ENCODE measurements at regions not wholly inside any gene's neighbourhood (a gene's known extent, or its start where the extent isn't known, plus 50 kb on each side); places are given as distances from the start of the nearest gene placed in this dataset.

GRCh38 chr13:33710924-33711323 lies 107.0 kb upstream of the RFC3 start:
- Histone ChIP-seq H3K36me3 (replicated peaks in 1 of 2; ENCODE audit: control extremely low read depth in 1 of 2, control insufficient read depth in 1 of 2, extremely low read depth in 1 of 2, insufficient read depth in 2 of 2, low read length in 1 of 2) (no peaks in the 10 kb centered on the region), H3K4me2 (replicated peaks; ENCODE audit: low read depth, low read length, poor library complexity, severe bottlenecking) (no peak overlapping the region), H3K9ac (ENCODE audit: low read length) (no peak overlapping the region), H3K27me3 (replicated peaks in 1 of 4; ENCODE audit: control extremely low read depth in 1 of 4, control insufficient read depth in 3 of 4, insufficient read depth in 4 of 4, low read length in 3 of 4) (peaks cover 0 to 5% (median 2%) of the 10 kb centered on the region in 4 experiments), H3K27ac (ENCODE audit: low read length in 2 of 2) (no peak overlapping the region), H3K4me3 (ENCODE audit: control extremely low read depth in 1 of 5, extremely low read depth in 1 of 5, insufficient read depth in 1 of 5, low read depth in 2 of 5, low read length in 4 of 5) (no peak overlapping the region), H3K4me1 (ENCODE audit: control insufficient read depth in 2 of 2, insufficient read depth in 2 of 2, low read length in 2 of 2) (no peaks in the 10 kb centered on the region), H2AFZ (ENCODE audit: insufficient read depth, low read depth, low read length, poor library complexity, severe bottlenecking) (no peak overlapping the region), H4K20me1 (ENCODE audit: control insufficient read depth, insufficient read depth, low read length, poor library complexity, severe bottlenecking) (no peaks in the 10 kb centered on the region), H3K79me2 (ENCODE audit: control insufficient read depth, insufficient read depth, low read length) (no peaks in the 10 kb centered on the region), H3K9me3 (ENCODE audit: control extremely low read depth in 1 of 3, control insufficient read depth in 2 of 3, insufficient read depth in 1 of 3, low read length in 2 of 3) (peaks cover 3 to 5% (median 4%) of the 10 kb centered on the region in 3 donors)
- no CpG with 5 or more reads among the region's 1 CpG for WGBS (ENCODE audit: insufficient coverage)
- no peak for ATAC-seq (ENCODE audit: low read depth)
- Mint-ChIP-seq H3K27me3 (peaks cover 25% of the 10 kb centered on the region), H3K4me1 (no peaks in the 10 kb centered on the region), H3K4me3 (no peak overlapping the region), H3K9me3 (ENCODE audit: insufficient read depth) (peaks cover 6% of the 10 kb centered on the region), H3K27ac (no peak overlapping the region)
- ChIA-PET POLR2A (no interaction called here), CTCF (interaction anchor here (0.6 kb wide), 1 partner anchor 1258 kb away, joined by 3 read pairs; no protein-coding TSS in a partner anchor)
- TF ChIP-seq EZH2 (IDR thresholded peaks at IDR 0.05; ENCODE audit: borderline replicate concordance, insufficient read depth, low read depth, low read length, poor library complexity, severe bottlenecking) (no peak), CTCF (IDR thresholded peaks at IDR 0.05) (no peak)
- DNase-seq, result no peak
- intact Hi-C loops (cut with micrococcal nuclease), result no loop called here

GRCh38 chr13:33711436-33711835 lies 106.5 kb upstream of the RFC3 start:
- CTCF ChIA-PET, result no interaction called here
- Mint-ChIP-seq H3K9me3 (ENCODE audit: insufficient read depth) (peaks cover 5% of the 10 kb centered on the region), H3K4me1 (no peaks in the 10 kb centered on the region), H3K4me3 (no peak overlapping the region), H3K27ac (no peak overlapping the region), H3K27me3 (peaks cover 25% of the 10 kb centered on the region)
- intact Hi-C loops (cut with micrococcal nuclease), result no loop called here
- Histone ChIP-seq H3K36me3 (replicated peaks in 1 of 2; ENCODE audit: control extremely low read depth in 1 of 2, control insufficient read depth in 1 of 2, extremely low read depth in 1 of 2, insufficient read depth in 2 of 2, low read length in 1 of 2) (no peaks in the 10 kb centered on the region), H3K9ac (ENCODE audit: low read length) (no peak overlapping the region), H3K4me1 (ENCODE audit: control insufficient read depth in 2 of 2, insufficient read depth in 2 of 2, low read length in 2 of 2) (no peaks in the 10 kb centered on the region), H2AFZ (ENCODE audit: insufficient read depth, low read depth, low read length, poor library complexity, severe bottlenecking) (no peak overlapping the region), H3K4me3 (ENCODE audit: control extremely low read depth in 1 of 5, extremely low read depth in 1 of 5, insufficient read depth in 1 of 5, low read depth in 2 of 5, low read length in 4 of 5) (no peak overlapping the region), H3K27me3 (replicated peaks in 1 of 4; ENCODE audit: control extremely low read depth in 1 of 4, control insufficient read depth in 3 of 4, insufficient read depth in 4 of 4, low read length in 3 of 4) (peaks cover 0 to 5% (median 2%) of the 10 kb centered on the region in 4 experiments), H3K4me2 (replicated peaks; ENCODE audit: low read depth, low read length, poor library complexity, severe bottlenecking) (no peak overlapping the region), H3K27ac (ENCODE audit: low read length in 2 of 2) (no peak overlapping the region), H3K79me2 (ENCODE audit: control insufficient read depth, insufficient read depth, low read length) (no peaks in the 10 kb centered on the region), H3K9me3 (ENCODE audit: control extremely low read depth in 1 of 3, control insufficient read depth in 2 of 3, insufficient read depth in 1 of 3, low read length in 2 of 3) (peaks cover 2 to 4% (median 4%) of the 10 kb centered on the region in 3 donors), H4K20me1 (ENCODE audit: control insufficient read depth, insufficient read depth, low read length, poor library complexity, severe bottlenecking) (no peaks in the 10 kb centered on the region)
- 43% methylated on average over 1 of the region's 3 CpGs for WGBS (ENCODE audit: insufficient coverage)
- no peak for DNase-seq
- TF ChIP-seq CTCF (IDR thresholded peaks at IDR 0.05) (no peak), EZH2 (IDR thresholded peaks at IDR 0.05; ENCODE audit: borderline replicate concordance, insufficient read depth, low read depth, low read length, poor library complexity, severe bottlenecking) (no peak)
- ATAC-seq (ENCODE audit: low read depth), result no peak
- POLR2A ChIA-PET, result no interaction called here

Data from B cell (primary cell).